ENCODE measurements at regions not wholly inside any gene's neighbourhood (a gene's known extent, or its start where the extent isn't known, plus 50 kb on each side); places are given as distances from the start of the nearest gene placed in this dataset.
"Not testable (repeated sequence)": the region's sequence is repeated elsewhere in the genome, so short reads cannot be mapped to it uniquely, and the experiment has no call there.

- TF ChIP-seq POLR2AphosphoS5 (IDR thresholded peaks at IDR 0.05), result not testable (repeated sequence)
- TF ChIP-seq, protein P1, sequence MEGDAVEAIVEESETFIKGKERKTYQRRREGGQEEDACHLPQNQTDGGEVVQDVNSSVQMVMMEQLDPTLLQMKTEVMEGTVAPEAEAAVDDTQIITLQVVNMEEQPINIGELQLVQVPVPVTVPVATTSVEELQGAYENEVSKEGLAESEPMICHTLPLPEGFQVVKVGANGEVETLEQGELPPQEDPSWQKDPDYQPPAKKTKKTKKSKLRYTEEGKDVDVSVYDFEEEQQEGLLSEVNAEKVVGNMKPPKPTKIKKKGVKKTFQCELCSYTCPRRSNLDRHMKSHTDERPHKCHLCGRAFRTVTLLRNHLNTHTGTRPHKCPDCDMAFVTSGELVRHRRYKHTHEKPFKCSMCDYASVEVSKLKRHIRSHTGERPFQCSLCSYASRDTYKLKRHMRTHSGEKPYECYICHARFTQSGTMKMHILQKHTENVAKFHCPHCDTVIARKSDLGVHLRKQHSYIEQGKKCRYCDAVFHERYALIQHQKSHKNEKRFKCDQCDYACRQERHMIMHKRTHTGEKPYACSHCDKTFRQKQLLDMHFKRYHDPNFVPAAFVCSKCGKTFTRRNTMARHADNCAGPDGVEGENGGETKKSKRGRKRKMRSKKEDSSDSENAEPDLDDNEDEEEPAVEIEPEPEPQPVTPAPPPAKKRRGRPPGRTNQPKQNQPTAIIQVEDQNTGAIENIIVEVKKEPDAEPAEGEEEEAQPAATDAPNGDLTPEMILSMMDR (IDR thresholded peaks at IDR 0.05 in 8 of 11, conservative IDR thresholded peaks at IDR 0.05 in 3 of 11), result not testable (repeated sequence)
Measured at GRCh38 chr9:42848156-42848555, 664.7 kb downstream of the SPATA31A6 start.

Measured in spleen (tissue), 7 donors.